ENCODE measurements at regions not wholly inside any gene's neighbourhood (a gene's known extent, or its start where the extent isn't known, plus 50 kb on each side); places are given as distances from the start of the nearest gene placed in this dataset.

DNA sequence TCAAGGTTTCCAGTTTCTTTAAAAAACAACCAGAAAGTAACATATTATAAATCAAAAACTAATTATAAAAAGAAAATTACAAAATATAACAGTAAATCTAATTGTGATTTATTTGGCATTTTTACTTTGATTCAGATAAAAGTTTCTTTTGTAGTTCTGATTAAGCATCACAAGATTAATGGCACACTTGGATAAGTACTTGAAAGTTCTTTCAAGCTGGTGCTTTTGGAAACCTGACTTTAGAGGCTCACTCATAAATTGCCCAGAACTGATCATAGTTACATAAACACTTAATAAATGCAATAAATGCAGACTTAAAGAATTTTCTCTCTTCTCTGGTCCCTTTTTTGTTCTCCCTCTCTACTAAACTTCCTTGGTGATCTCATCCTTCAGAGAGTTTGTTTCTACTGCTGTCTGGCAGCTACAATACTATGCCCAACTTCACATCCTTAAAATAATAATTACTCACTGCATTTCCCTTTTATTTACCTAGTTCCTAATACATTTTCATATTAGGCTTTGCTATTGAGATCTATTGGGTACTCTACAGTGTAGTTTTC, 1417.0 kb downstream of the EFNB2 start:
- no peak for ATAC-seq (ENCODE audit: low FRiP score)
- TF ChIP-seq, protein P1, sequence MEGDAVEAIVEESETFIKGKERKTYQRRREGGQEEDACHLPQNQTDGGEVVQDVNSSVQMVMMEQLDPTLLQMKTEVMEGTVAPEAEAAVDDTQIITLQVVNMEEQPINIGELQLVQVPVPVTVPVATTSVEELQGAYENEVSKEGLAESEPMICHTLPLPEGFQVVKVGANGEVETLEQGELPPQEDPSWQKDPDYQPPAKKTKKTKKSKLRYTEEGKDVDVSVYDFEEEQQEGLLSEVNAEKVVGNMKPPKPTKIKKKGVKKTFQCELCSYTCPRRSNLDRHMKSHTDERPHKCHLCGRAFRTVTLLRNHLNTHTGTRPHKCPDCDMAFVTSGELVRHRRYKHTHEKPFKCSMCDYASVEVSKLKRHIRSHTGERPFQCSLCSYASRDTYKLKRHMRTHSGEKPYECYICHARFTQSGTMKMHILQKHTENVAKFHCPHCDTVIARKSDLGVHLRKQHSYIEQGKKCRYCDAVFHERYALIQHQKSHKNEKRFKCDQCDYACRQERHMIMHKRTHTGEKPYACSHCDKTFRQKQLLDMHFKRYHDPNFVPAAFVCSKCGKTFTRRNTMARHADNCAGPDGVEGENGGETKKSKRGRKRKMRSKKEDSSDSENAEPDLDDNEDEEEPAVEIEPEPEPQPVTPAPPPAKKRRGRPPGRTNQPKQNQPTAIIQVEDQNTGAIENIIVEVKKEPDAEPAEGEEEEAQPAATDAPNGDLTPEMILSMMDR (IDR thresholded peaks at IDR 0.05), result no peak

GRCh38 chr13:105116966-105117365, 1418.5 kb downstream of the EFNB2 start:
- DNase-seq (ENCODE audit: low spot score), result no peak
- TF ChIP-seq, protein P1 (IDR thresholded peaks at IDR 0.05), result no peak
- ATAC-seq (ENCODE audit: low FRiP score), result no peak

More for the DNA sequence above, 1417.0 kb downstream of the EFNB2 start:
- DNase-seq (ENCODE audit: low spot score), result no peak

- no peak for DNase-seq (ENCODE audit: low spot score)
- TF ChIP-seq, protein P1 (IDR thresholded peaks at IDR 0.05), result no peak
Measured at GRCh38 chr13:105112561-105112960, 1422.9 kb downstream of the EFNB2 start.

DNA sequence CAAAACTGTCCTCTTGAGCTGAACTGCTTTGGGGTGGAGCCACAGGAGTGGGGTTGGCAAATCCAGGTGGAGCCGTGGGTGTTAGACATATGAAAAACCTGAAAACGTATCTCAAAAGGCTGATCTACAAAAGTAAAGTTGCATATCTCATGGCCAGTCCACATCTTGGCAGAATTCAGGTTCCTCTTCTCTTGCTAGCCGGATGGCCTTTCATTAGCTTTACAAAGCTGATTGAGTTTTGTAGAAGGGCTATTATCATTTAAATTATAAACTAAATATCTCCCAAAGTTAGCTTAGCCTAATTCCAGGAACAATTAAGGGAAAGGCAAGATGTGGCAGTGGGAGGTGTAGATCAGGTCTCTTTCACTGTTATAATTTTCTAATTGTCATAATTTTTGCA, 1427.7 kb downstream of the EFNB2 start:
- TF ChIP-seq, protein P1 (IDR thresholded peaks at IDR 0.05), result no peak
- ATAC-seq (ENCODE audit: low FRiP score), result no peak

More at GRCh38 chr13:105112561-105112960, 1422.9 kb downstream of the EFNB2 start:
- no peak for ATAC-seq (ENCODE audit: low FRiP score)

GRCh38 chr13:105105471-105105870, 1430.0 kb downstream of the EFNB2 start:
- DNase-seq (ENCODE audit: low spot score) (no peak), ATAC-seq (ENCODE audit: low FRiP score) (no peak)
- TF ChIP-seq, protein P1 (IDR thresholded peaks at IDR 0.05), result no peak

More for the DNA sequence above, 1427.7 kb downstream of the EFNB2 start:
- no peak for DNase-seq (ENCODE audit: low spot score)

GRCh38 chr13:105097521-105097920, 1437.9 kb downstream of the EFNB2 start:
- DNase-seq (ENCODE audit: low spot score) (no peak), ATAC-seq (ENCODE audit: low FRiP score) (no peak)
- TF ChIP-seq, protein P1 (IDR thresholded peaks at IDR 0.05), result no peak

- TF ChIP-seq, protein P1 (IDR thresholded peaks at IDR 0.05), result no peak
- DNase-seq (ENCODE audit: low spot score), result no peak
- ATAC-seq (ENCODE audit: low FRiP score), result no peak
Measured at GRCh38 chr13:105089858-105090643, 1445.4 kb downstream of the EFNB2 start.

All from omental fat pad (tissue), 3 donors.